CD14-positive monocyte (primary cell): ENCODE measurements at regions not wholly inside any gene's neighbourhood (a gene's known extent, or its start where the extent isn't known, plus 50 kb on each side); places are given as distances from the start of the nearest gene placed in this dataset.

ENCODE experiments used
- DNase-seq, 3 donors: peaks; one replicate each; pipeline ENCODE4 v3.0.0-alpha.2; 2011 to 2022
- H2AFZ ChIP-seq: 2 replicates; pipeline ENCODE4 v1.6.0; 2012; ENCODE audit warnings: mild to moderate bottlenecking, low read depth, low read length, inconsistent platforms; ENCODE audit not compliant: insufficient read depth, poor library complexity, severe bottlenecking
- H3K27ac ChIP-seq, 2 donors: 1 replicate in 1 of 2; 2 replicates in 1 of 2; pipeline ENCODE4 v1.5.1; 2012 to 2013; ENCODE audit warnings: low read length in 2 of 2, control low read depth in 1 of 2, inconsistent platforms in 1 of 2, low read depth in 1 of 2, mild to moderate bottlenecking in 1 of 2
- H3K27me3 ChIP-seq, 2 donors: one replicate each; pipeline versions ENCODE4 v1.6.0 to v1.6.1; 2011 to 2013; ENCODE audit warnings: low read length in 2 of 2; ENCODE audit not compliant: control insufficient read depth in 2 of 2, insufficient read depth in 2 of 2
- H3K36me3 ChIP-seq, 2 donors: replicated peaks in 1 of 2; 1 replicate in 1 of 2; 2 replicates in 1 of 2; pipeline versions ENCODE4 v1.5.1 to v1.6.1; 2012 to 2013; ENCODE audit warnings: low read length in 2 of 2, control low read depth in 1 of 2, inconsistent platforms in 1 of 2, mild to moderate bottlenecking in 1 of 2; ENCODE audit not compliant: insufficient read depth in 2 of 2, control insufficient read depth in 1 of 2
- H3K4me1 ChIP-seq, 2 donors: 1 replicate in 1 of 2; 2 replicates in 1 of 2; pipeline versions ENCODE4 v1.5.1 to v1.6.1; 2012 to 2013; ENCODE audit warnings: low read length in 2 of 2, control low read depth in 1 of 2, inconsistent platforms in 1 of 2, mild to moderate bottlenecking in 1 of 2, moderate library complexity in 1 of 2; ENCODE audit not compliant: insufficient read depth in 2 of 2, control insufficient read depth in 1 of 2
- H3K4me2 ChIP-seq: replicated peaks from 2 replicates; pipeline ENCODE3; 2012; ENCODE audit warnings: low read length, moderate library complexity, mild to moderate bottlenecking; ENCODE audit not compliant: poor library complexity, severe bottlenecking; ENCODE audit errors: extremely low read depth
- H3K4me3 ChIP-seq, 3 experiments: fragments of 200-600 bp in 1 of 3; sonication (generic) in 1 of 3; replicated peaks in 1 of 3; 1 replicate in 2 of 3; 2 replicates in 1 of 3; pipeline ENCODE4 v1.5.1; 2011 to 2013; ENCODE audit warnings: low read length in 3 of 3, mild to moderate bottlenecking in 3 of 3, control low read depth in 2 of 3, low read depth in 2 of 3, inconsistent platforms in 1 of 3, moderate library complexity in 1 of 3
- H3K79me2 ChIP-seq: 2 replicates; pipeline ENCODE4 v1.6.0; 2012; ENCODE audit warnings: mild to moderate bottlenecking, control low read depth, inconsistent platforms, low read length, moderate library complexity; ENCODE audit not compliant: insufficient read depth
- H3K9ac ChIP-seq: 2 replicates; pipeline ENCODE4 v1.6.0; 2017; ENCODE audit warnings: low read length, mild to moderate bottlenecking; ENCODE audit not compliant: insufficient read depth, poor library complexity, severe bottlenecking
- H3K9me3 ChIP-seq, 2 donors: replicated peaks in 1 of 2; 1 replicate in 1 of 2; 2 replicates in 1 of 2; pipeline versions ENCODE4 v1.5.1 to v1.6.1; 2012 to 2013; ENCODE audit warnings: low read length in 2 of 2, control low read depth in 1 of 2; ENCODE audit not compliant: control insufficient read depth in 1 of 2, insufficient read depth in 1 of 2
- H4K20me1 ChIP-seq: 2 replicates; pipeline ENCODE4 v1.6.0; 2012; ENCODE audit warnings: mild to moderate bottlenecking, low read length, control low read depth, moderate library complexity; ENCODE audit not compliant: insufficient read depth
- H3K27ac Mint-ChIP-seq, 7 donors: one replicate each; pipeline ENCODE4 v1.8.0; 2020; ENCODE audit warnings: mild to moderate bottlenecking in 7 of 7, mixed read lengths in 7 of 7, moderate library complexity in 6 of 7, inconsistent platforms in 2 of 7
- H3K27me3 Mint-ChIP-seq, 3 donors: one replicate each; pipeline ENCODE4 v1.8.0; 2021 to 2022; ENCODE audit warnings: low read depth in 3 of 3, mild to moderate bottlenecking in 3 of 3, mixed read lengths in 3 of 3, moderate library complexity in 3 of 3, inconsistent platforms in 1 of 3
- H3K36me3 Mint-ChIP-seq, 2 donors: one replicate each; pipeline ENCODE4 v1.8.0; 2020; ENCODE audit warnings: mixed read lengths in 2 of 2, inconsistent platforms in 1 of 2, mild to moderate bottlenecking in 1 of 2
- H3K4me1 Mint-ChIP-seq: one replicate; pipeline ENCODE4 v1.8.0; 2020; ENCODE audit warnings: mild to moderate bottlenecking, mixed read lengths
- H3K4me3 Mint-ChIP-seq, 2 donors: one replicate each; pipeline ENCODE4 v1.8.0; 2020; ENCODE audit warnings: mild to moderate bottlenecking in 2 of 2, mixed read lengths in 2 of 2, moderate library complexity in 1 of 2
- H3K9me3 Mint-ChIP-seq, 7 donors: one replicate each; pipeline ENCODE4 v1.8.0; 2020 to 2022; ENCODE audit warnings: mixed read lengths in 7 of 7, mild to moderate bottlenecking in 6 of 7, moderate library complexity in 6 of 7, inconsistent platforms in 2 of 7
- CTCF ChIP-seq: fragments of 200-600 bp; IDR thresholded peaks from one replicate; pipeline ENCODE4 v1.8.0; 2022; ENCODE audit warnings: antibody characterized with exemption, mild to moderate bottlenecking
- WGBS: methylation state at CpG from one replicate; pipeline ENCODE4 v1.1.5; 2013; ENCODE audit warnings: missing lambda C conversion rate; ENCODE audit not compliant: insufficient coverage; 5-methylcytosine and 5-hydroxymethylcytosine counted together
- intact Hi-C, 2 donors: fragments of 100-400 bp; cut with micrococcal nuclease; formaldehyde crosslinking; loops; one replicate each; pipeline versions ENCODE4 v1.15.0 to v1.15.1; 2023

GRCh38 chr22:27094633-27095308 is 437.4 kb downstream of the MIAT start:
- no peak overlapping the region for H3K27ac Mint-ChIP-seq
- Histone ChIP-seq H3K27ac (no peak overlapping the region), H3K4me3 (no peak overlapping the region), H3K36me3 (no peaks in the 10 kb centered on the region), H3K9ac (no peak overlapping the region), H3K4me1 (no peaks in the 10 kb centered on the region), H3K79me2 (no peaks in the 10 kb centered on the region), H2AFZ (no peak overlapping the region), H4K20me1 (no peaks in the 10 kb centered on the region), H3K27me3 (peaks cover 0 to 4% of the 10 kb centered on the region in 2 donors), H3K4me2 (no peak overlapping the region), H3K9me3 (peaks cover 5 to 9% of the 10 kb centered on the region in 2 donors)
- H3K27me3 Mint-ChIP-seq, result peaks cover 5 to 17% (median 6%) of the 10 kb centered on the region in 3 donors
- H3K4me1 Mint-ChIP-seq, result no peaks in the 10 kb centered on the region
- H3K36me3 Mint-ChIP-seq, result no peaks in the 10 kb centered on the region
- DNase-seq, result no peak
- TF ChIP-seq CTCF, result no peak
- intact Hi-C loops, result loop anchor here in 1 of 2 donors (5.0 kb wide), 1 partner anchor 63 kb away; no protein-coding TSS in a partner anchor
- 100% methylated on average over 3 of the region's 11 CpGs for WGBS
- H3K9me3 Mint-ChIP-seq, result peaks cover 0 to 9% (median 5%) of the 10 kb centered on the region in 7 donors
- no peak overlapping the region for H3K4me3 Mint-ChIP-seq

- no peak for DNase-seq
- no peaks in the 10 kb centered on the region for H4K20me1 ChIP-seq
- Mint-ChIP-seq H3K27ac (no peak overlapping the region), H3K4me3 (no peak overlapping the region), H3K27me3 (peaks cover 25 to 45% (median 28%) of the 10 kb centered on the region in 3 donors), H3K36me3 (no peaks in the 10 kb centered on the region), H3K9me3 (peaks cover 0 to 14% (median 5%) of the 10 kb centered on the region in 7 donors), H3K4me1 (no peaks in the 10 kb centered on the region)
- H3K4me1 ChIP-seq, result no peaks in the 10 kb centered on the region
- H3K4me3 ChIP-seq, result no peak overlapping the region
- intact Hi-C loops, result no loop called here
- 75% methylated on average over 4 of the region's 5 CpGs for WGBS
- no peaks in the 10 kb centered on the region for H3K36me3 ChIP-seq
- no peak overlapping the region for H3K4me2 ChIP-seq
- no peak overlapping the region for H2AFZ ChIP-seq
- TF ChIP-seq CTCF, result no peak
- H3K9me3 ChIP-seq, result peaks cover 5 to 14% of the 10 kb centered on the region in 2 donors
- H3K27me3 ChIP-seq, result peaks cover 17 to 27% of the 10 kb centered on the region in 2 donors
- H3K9ac ChIP-seq, result no peak overlapping the region
- no peak overlapping the region for H3K27ac ChIP-seq
- no peaks in the 10 kb centered on the region for H3K79me2 ChIP-seq
Measured at GRCh38 chr22:27097506-27097905, 440.1 kb downstream of the MIAT start.
